ENCODE measurements at regions not wholly inside any gene's neighbourhood (a gene's known extent, or its start where the extent isn't known, plus 50 kb on each side); places are given as distances from the start of the nearest gene placed in this dataset.

DNA sequence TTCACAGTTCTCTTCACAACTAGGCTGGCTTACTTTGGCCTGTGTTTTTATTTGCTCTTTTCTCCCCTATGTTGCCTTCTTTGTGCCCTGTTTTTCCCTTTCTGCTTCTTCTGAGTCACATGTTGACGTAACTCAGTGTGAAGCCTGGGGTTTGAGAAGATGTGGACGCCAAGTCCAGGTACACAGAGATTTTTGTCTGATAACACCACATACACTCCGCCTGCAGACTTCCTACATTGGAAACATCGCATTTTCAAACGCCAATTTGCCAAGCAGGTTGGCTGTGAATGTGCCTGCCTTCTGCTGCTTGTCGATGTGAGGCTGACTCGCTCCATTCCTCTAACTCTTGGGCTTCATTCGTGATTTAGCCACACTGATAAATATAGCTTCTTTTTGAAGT lies 62.6 kb upstream of the FN1 start:
- in situ Hi-C loops (cut with MboI) (no loop called here), intact Hi-C loops (cut with micrococcal nuclease; ENCODE audit: unreplicated experiment) (no loop called here)
- BruUV-seq (replicated peaks) = no TSS peak
- no peak overlapping the region for H3K4me3 ChIP-seq
- 25% methylated on average over 8 of the region's 8 CpGs for WGBS (ENCODE audit: insufficient coverage, insufficient replicate concordance, low lambda C conversion rate, missing lambda C conversion rate)
- H3K9me3 ChIP-seq (replicated peaks; ENCODE audit: control insufficient read depth, insufficient read depth, low read length) = no peaks in the 10 kb centered on the region
- H3K79me2 ChIP-seq (ENCODE audit: control insufficient read depth, insufficient read depth, low read length) = no peaks in the 10 kb centered on the region
- H4K20me1 ChIP-seq (ENCODE audit: control insufficient read depth, insufficient read depth) = no peaks in the 10 kb centered on the region
- H3K36me3 ChIP-seq (ENCODE audit: control insufficient read depth in 2 of 2, insufficient read depth in 2 of 2, low read length in 1 of 2) = no peaks in the 10 kb centered on the region
- ChIA-PET CTCF (no interaction called here), SMC1A (ENCODE audit: uncharacterized antibody, unreplicated experiment) (interaction anchor here (1.0 to 1.4 kb wide), 5 partner anchors 8 to 415 kb away, joined by 3 to 5 read pairs (median 3); no protein-coding TSS in a partner anchor), RAD21 (ENCODE audit: unreplicated experiment) (no interaction called here), POLR2A (no interaction called here)
- no peaks in the 10 kb centered on the region for H3K4me1 ChIP-seq (ENCODE audit: control insufficient read depth, insufficient read depth, low read length)
- TF ChIP-seq KAT2A (conservative IDR thresholded peaks at IDR 0.05; ENCODE audit: control insufficient read depth, low read depth, low read length) (no peak), FOS (IDR thresholded peaks at IDR 0.05; ENCODE audit: borderline replicate concordance, extremely low read depth, insufficient read length) (no peak), JUNB (IDR thresholded peaks at IDR 0.05) (no peak)
- TF ChIP-seq, protein P1, sequence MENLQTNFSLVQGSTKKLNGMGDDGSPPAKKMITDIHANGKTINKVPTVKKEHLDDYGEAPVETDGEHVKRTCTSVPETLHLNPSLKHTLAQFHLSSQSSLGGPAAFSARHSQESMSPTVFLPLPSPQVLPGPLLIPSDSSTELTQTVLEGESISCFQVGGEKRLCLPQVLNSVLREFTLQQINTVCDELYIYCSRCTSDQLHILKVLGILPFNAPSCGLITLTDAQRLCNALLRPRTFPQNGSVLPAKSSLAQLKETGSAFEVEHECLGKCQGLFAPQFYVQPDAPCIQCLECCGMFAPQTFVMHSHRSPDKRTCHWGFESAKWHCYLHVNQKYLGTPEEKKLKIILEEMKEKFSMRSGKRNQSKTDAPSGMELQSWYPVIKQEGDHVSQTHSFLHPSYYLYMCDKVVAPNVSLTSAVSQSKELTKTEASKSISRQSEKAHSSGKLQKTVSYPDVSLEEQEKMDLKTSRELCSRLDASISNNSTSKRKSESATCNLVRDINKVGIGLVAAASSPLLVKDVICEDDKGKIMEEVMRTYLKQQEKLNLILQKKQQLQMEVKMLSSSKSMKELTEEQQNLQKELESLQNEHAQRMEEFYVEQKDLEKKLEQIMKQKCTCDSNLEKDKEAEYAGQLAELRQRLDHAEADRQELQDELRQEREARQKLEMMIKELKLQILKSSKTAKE (IDR thresholded peaks at IDR 0.05; ENCODE audit: low read depth, poor library complexity, severe bottlenecking) = no peak
- H2AFZ ChIP-seq (ENCODE audit: control insufficient read depth, low read depth, low read length) = no peak overlapping the region
- DNase-seq (ENCODE audit: low read depth, low spot score) (no peak), ATAC-seq (no peak), FAIRE-seq (no peak)
- no peak overlapping the region for H3K4me2 ChIP-seq (ENCODE audit: control insufficient read depth, insufficient read depth)
- H3K9ac ChIP-seq (ENCODE audit: control insufficient read depth, insufficient read depth, low read length) = no peak overlapping the region
- H3K27me3 ChIP-seq (replicated peaks in 1 of 2; ENCODE audit: control insufficient read depth in 2 of 2, insufficient read depth in 2 of 2, low read length in 1 of 2) = no peaks in the 10 kb centered on the region; a peak in 1 of 4 replicates
- H3K27ac ChIP-seq (ENCODE audit: control insufficient read depth, insufficient read depth) = no peak overlapping the region

GRCh38 chr2:215493376-215493775 lies 57.5 kb upstream of the FN1 start:
- no peak overlapping the region for H3K27ac ChIP-seq (ENCODE audit: control insufficient read depth, insufficient read depth)
- H3K4me2 ChIP-seq (ENCODE audit: control insufficient read depth, insufficient read depth) = no peak overlapping the region
- H4K20me1 ChIP-seq (ENCODE audit: control insufficient read depth, insufficient read depth) = no peaks in the 10 kb centered on the region
- in situ Hi-C loops (cut with MboI) (no loop called here), intact Hi-C loops (cut with micrococcal nuclease; ENCODE audit: unreplicated experiment) (no loop called here)
- POLR2A ChIA-PET = no interaction called here
- CTCF ChIA-PET = interaction anchor here (0.7 kb wide), 1 partner anchor 60 kb away, joined by 3 read pairs; no protein-coding TSS in a partner anchor
- DNase-seq (ENCODE audit: low read depth, low spot score) (no peak), ATAC-seq (no peak), FAIRE-seq (no peak)
- SMC1A ChIA-PET (ENCODE audit: uncharacterized antibody, unreplicated experiment) = interaction anchor here (0.6 kb wide), 1 partner anchor 38 kb away, joined by 3 read pairs; no protein-coding TSS in a partner anchor
- no TSS peak for BruUV-seq (replicated peaks)
- no peaks in the 10 kb centered on the region for H3K4me1 ChIP-seq (ENCODE audit: control insufficient read depth, insufficient read depth, low read length)
- no peaks in the 10 kb centered on the region for H3K79me2 ChIP-seq (ENCODE audit: control insufficient read depth, insufficient read depth, low read length)
- H3K9me3 ChIP-seq (replicated peaks; ENCODE audit: control insufficient read depth, insufficient read depth, low read length) = no peaks in the 10 kb centered on the region
- no peaks in the 10 kb centered on the region for H3K36me3 ChIP-seq (ENCODE audit: control insufficient read depth in 2 of 2, insufficient read depth in 2 of 2, low read length in 1 of 2)
- RAD21 ChIA-PET (ENCODE audit: unreplicated experiment) = no interaction called here
- H3K4me3 ChIP-seq = no peak overlapping the region
- H2AFZ ChIP-seq (ENCODE audit: control insufficient read depth, low read depth, low read length) = no peak overlapping the region
- H3K9ac ChIP-seq (ENCODE audit: control insufficient read depth, insufficient read depth, low read length) = no peak overlapping the region
- H3K27me3 ChIP-seq (replicated peaks in 1 of 2; ENCODE audit: control insufficient read depth in 2 of 2, insufficient read depth in 2 of 2, low read length in 1 of 2) = no peaks in the 10 kb centered on the region; a peak in 1 of 4 replicates
- TF ChIP-seq MYC (IDR thresholded peaks at IDR 0.05; ENCODE audit: insufficient read depth, insufficient read length, insufficient replicate concordance, low read length, severe bottlenecking) (no peak), NFXL1 (IDR thresholded peaks at IDR 0.05; ENCODE audit: borderline replicate concordance) (no peak), TBL1XR1 (IDR thresholded peaks at IDR 0.05; ENCODE audit: low read depth, low read length) (no peak), NFIC (IDR thresholded peaks at IDR 0.05; ENCODE audit: low read depth, low read length) (no peak), BCLAF1 (IDR thresholded peaks at IDR 0.05) (no peak), EGR1 (IDR thresholded peaks at IDR 0.05; ENCODE audit: borderline replicate concordance in 1 of 2, low read depth in 2 of 2, low read length in 2 of 2) (no peak)
- TF ChIP-seq, protein P2, sequence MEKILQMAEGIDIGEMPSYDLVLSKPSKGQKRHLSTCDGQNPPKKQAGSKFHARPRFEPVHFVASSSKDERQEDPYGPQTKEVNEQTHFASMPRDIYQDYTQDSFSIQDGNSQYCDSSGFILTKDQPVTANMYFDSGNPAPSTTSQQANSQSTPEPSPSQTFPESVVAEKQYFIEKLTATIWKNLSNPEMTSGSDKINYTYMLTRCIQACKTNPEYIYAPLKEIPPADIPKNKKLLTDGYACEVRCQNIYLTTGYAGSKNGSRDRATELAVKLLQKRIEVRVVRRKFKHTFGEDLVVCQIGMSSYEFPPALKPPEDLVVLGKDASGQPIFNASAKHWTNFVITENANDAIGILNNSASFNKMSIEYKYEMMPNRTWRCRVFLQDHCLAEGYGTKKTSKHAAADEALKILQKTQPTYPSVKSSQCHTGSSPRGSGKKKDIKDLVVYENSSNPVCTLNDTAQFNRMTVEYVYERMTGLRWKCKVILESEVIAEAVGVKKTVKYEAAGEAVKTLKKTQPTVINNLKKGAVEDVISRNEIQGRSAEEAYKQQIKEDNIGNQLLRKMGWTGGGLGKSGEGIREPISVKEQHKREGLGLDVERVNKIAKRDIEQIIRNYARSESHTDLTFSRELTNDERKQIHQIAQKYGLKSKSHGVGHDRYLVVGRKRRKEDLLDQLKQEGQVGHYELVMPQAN (conservative IDR thresholded peaks at IDR 0.05) = no peak
